ENCODE measurements at regions not wholly inside any gene's neighbourhood (a gene's known extent, or its start where the extent isn't known, plus 50 kb on each side); places are given as distances from the start of the nearest gene placed in this dataset.

- Mint-ChIP-seq H3K4me3 (no peak overlapping the region), H3K27ac (no peak overlapping the region), H3K36me3 (no peaks in the 10 kb centered on the region), H3K27me3 (ENCODE audit: low read depth in 3 of 3) (peaks cover 0 to 5% (median 2%) of the 10 kb centered on the region in 3 donors), H3K4me1 (no peaks in the 10 kb centered on the region), H3K9me3 (peaks cover 0 to 5% (median 0%) of the 10 kb centered on the region in 7 donors)
- Histone ChIP-seq H2AFZ (ENCODE audit: insufficient read depth, low read depth, low read length, poor library complexity, severe bottlenecking) (no peak overlapping the region), H3K4me1 (ENCODE audit: control insufficient read depth in 1 of 2, insufficient read depth in 2 of 2, low read length in 2 of 2) (no peaks in the 10 kb centered on the region), H3K9ac (ENCODE audit: insufficient read depth, low read length, poor library complexity, severe bottlenecking) (no peak overlapping the region), H3K27ac (ENCODE audit: low read depth in 1 of 2, low read length in 2 of 2) (no peak overlapping the region), H3K27me3 (ENCODE audit: control insufficient read depth in 2 of 2, insufficient read depth in 2 of 2, low read length in 2 of 2) (no peaks in the 10 kb centered on the region), H3K4me3 (replicated peaks in 1 of 3; ENCODE audit: low read depth in 2 of 3, low read length in 3 of 3) (no peak overlapping the region), H3K36me3 (replicated peaks in 1 of 2; ENCODE audit: control insufficient read depth in 1 of 2, insufficient read depth in 2 of 2, low read length in 2 of 2) (no peaks in the 10 kb centered on the region), H3K79me2 (ENCODE audit: insufficient read depth, low read length) (no peaks in the 10 kb centered on the region), H4K20me1 (ENCODE audit: insufficient read depth, low read length) (no peaks in the 10 kb centered on the region), H3K9me3 (replicated peaks in 1 of 2; ENCODE audit: control insufficient read depth in 1 of 2, insufficient read depth in 1 of 2, low read length in 2 of 2) (no peaks in the 10 kb centered on the region), H3K4me2 (replicated peaks; ENCODE audit: extremely low read depth, low read length, poor library complexity, severe bottlenecking) (no peak overlapping the region)
- no CpG with 5 or more reads among the region's 1 CpG for WGBS (ENCODE audit: insufficient coverage)
- intact Hi-C loops (cut with micrococcal nuclease) = no loop called here
- no peak for DNase-seq
- TF ChIP-seq, protein P1, sequence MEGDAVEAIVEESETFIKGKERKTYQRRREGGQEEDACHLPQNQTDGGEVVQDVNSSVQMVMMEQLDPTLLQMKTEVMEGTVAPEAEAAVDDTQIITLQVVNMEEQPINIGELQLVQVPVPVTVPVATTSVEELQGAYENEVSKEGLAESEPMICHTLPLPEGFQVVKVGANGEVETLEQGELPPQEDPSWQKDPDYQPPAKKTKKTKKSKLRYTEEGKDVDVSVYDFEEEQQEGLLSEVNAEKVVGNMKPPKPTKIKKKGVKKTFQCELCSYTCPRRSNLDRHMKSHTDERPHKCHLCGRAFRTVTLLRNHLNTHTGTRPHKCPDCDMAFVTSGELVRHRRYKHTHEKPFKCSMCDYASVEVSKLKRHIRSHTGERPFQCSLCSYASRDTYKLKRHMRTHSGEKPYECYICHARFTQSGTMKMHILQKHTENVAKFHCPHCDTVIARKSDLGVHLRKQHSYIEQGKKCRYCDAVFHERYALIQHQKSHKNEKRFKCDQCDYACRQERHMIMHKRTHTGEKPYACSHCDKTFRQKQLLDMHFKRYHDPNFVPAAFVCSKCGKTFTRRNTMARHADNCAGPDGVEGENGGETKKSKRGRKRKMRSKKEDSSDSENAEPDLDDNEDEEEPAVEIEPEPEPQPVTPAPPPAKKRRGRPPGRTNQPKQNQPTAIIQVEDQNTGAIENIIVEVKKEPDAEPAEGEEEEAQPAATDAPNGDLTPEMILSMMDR (IDR thresholded peaks at IDR 0.05) = no peak
Measured at GRCh38 chr15:39056357-39056756, 491.7 kb upstream of the RASGRP1 start.

DNA sequence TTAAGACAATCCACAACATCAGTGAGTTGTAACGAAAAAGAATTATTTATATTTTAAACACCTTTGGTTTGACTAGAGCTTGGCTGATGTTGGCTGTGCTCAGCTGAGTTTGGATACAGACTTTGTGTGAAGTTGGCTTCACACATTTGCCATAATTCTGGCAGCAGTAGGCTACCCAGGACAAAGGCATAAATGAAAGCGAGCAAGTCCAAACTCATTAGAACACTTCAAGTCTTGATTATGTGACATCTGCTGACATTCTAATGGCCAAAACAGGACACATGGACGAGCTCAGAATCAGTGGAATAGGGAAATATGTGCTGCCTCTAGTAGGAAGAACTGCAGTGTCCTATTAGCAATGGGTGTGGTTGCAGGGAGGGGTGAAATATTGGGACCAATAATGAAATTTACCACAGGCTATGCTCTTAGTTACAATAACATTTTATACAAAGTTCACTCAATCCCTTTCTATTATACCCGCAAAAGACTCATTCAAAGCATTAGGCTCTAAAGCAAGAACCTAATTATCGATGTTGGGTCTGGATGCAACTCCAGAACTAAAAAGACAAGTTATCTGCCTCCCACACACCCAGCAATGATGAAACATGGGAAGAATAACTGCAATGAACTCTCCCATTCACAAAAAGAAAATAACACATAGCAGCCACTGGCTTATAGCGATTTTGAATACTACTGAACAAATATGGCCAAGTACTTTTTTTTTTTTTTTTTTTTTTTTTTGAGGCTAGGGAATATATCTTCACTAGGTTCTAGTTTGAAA is 493.9 kb upstream of the RASGRP1 start:
- intact Hi-C loops (cut with micrococcal nuclease) = no loop called here
- WGBS (ENCODE audit: insufficient coverage) = 100% methylated on average over 3 of the region's 6 CpGs
- no peak overlapping the region for H3K9ac ChIP-seq (ENCODE audit: insufficient read depth, low read length, poor library complexity, severe bottlenecking)
- no peak overlapping the region for H3K4me2 ChIP-seq (replicated peaks; ENCODE audit: extremely low read depth, low read length, poor library complexity, severe bottlenecking)
- H3K36me3 ChIP-seq (replicated peaks in 1 of 2; ENCODE audit: control insufficient read depth in 1 of 2, insufficient read depth in 2 of 2, low read length in 2 of 2) = no peaks in the 10 kb centered on the region
- H3K27me3 Mint-ChIP-seq (ENCODE audit: low read depth in 3 of 3) = peaks cover 1 to 7% (median 2%) of the 10 kb centered on the region in 3 donors
- no peaks in the 10 kb centered on the region for H3K27me3 ChIP-seq (ENCODE audit: control insufficient read depth in 2 of 2, insufficient read depth in 2 of 2, low read length in 2 of 2)
- H3K9me3 Mint-ChIP-seq = peaks cover 0 to 4% (median 1%) of the 10 kb centered on the region in 7 donors
- TF ChIP-seq, protein P1 (IDR thresholded peaks at IDR 0.05) = no peak
- H3K36me3 Mint-ChIP-seq = no peaks in the 10 kb centered on the region
- no peak overlapping the region for H2AFZ ChIP-seq (ENCODE audit: insufficient read depth, low read depth, low read length, poor library complexity, severe bottlenecking)
- no peak overlapping the region for H3K4me3 ChIP-seq (replicated peaks in 1 of 3; ENCODE audit: low read depth in 2 of 3, low read length in 3 of 3)
- H3K4me1 Mint-ChIP-seq = no peaks in the 10 kb centered on the region
- no peaks in the 10 kb centered on the region for H4K20me1 ChIP-seq (ENCODE audit: insufficient read depth, low read length)
- H3K79me2 ChIP-seq (ENCODE audit: insufficient read depth, low read length) = no peaks in the 10 kb centered on the region
- H3K4me3 Mint-ChIP-seq = no peak overlapping the region
- no peaks in the 10 kb centered on the region for H3K9me3 ChIP-seq (replicated peaks in 1 of 2; ENCODE audit: control insufficient read depth in 1 of 2, insufficient read depth in 1 of 2, low read length in 2 of 2)
- H3K27ac Mint-ChIP-seq = no peak overlapping the region
- no peaks in the 10 kb centered on the region for H3K4me1 ChIP-seq (ENCODE audit: control insufficient read depth in 1 of 2, insufficient read depth in 2 of 2, low read length in 2 of 2)
- DNase-seq = no peak
- H3K27ac ChIP-seq (ENCODE audit: low read depth in 1 of 2, low read length in 2 of 2) = no peak overlapping the region
